Memory B cell (primary cell): ENCODE measurements at regions not wholly inside any gene's neighbourhood (a gene's known extent, or its start where the extent isn't known, plus 50 kb on each side); places are given as distances from the start of the nearest gene placed in this dataset.

Experiments used
- ATAC-seq: fragments of 150-1000 bp; cut with Tn5 transposase; 2 replicates; pipeline ENCODE4 v1.10.0; 2021; ENCODE audit warnings: low read depth, mild to moderate bottlenecking, moderate library complexity
- DNase-seq, 2 donors: peaks; one replicate each; pipeline ENCODE4 v3.0.0; 2022; ENCODE audit warnings: low spot score in 2 of 2
- H3K27ac Mint-ChIP-seq: one replicate; pipeline ENCODE4 v1.8.0; 2022; ENCODE audit warnings: mild to moderate bottlenecking, moderate library complexity, mixed read lengths
- H3K27me3 Mint-ChIP-seq: one replicate; pipeline ENCODE4 v1.8.0; 2022; ENCODE audit warnings: mixed read lengths
- H3K36me3 Mint-ChIP-seq: one replicate; pipeline ENCODE4 v1.8.0; 2022; ENCODE audit warnings: mild to moderate bottlenecking, mixed read lengths
- H3K4me1 Mint-ChIP-seq: one replicate; pipeline ENCODE4 v1.8.0; 2022; ENCODE audit warnings: mixed read lengths
- H3K4me3 Mint-ChIP-seq: one replicate; pipeline ENCODE4 v1.8.0; 2022; ENCODE audit warnings: mild to moderate bottlenecking, moderate library complexity, mixed read lengths
- H3K9me3 Mint-ChIP-seq: one replicate; pipeline ENCODE4 v1.8.0; 2022; ENCODE audit warnings: mixed read lengths

DNA sequence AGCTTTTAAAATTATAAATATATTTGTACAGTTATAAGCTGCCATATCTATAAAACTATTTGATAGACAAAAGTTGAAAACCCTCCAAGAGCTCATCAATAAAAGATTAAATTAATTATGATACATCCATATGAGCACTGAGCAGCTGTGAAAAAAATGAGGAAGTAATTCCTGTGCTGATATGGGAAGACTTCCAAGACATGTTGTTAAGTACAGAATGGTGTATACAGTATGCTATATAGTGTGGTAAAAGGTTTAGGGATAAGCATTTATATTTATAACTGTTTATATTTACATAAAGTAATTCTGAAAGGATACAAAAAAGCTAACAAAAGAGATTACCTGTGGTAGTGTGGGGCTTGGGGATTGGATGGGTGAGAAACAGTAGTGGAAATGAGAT is 92.8 kb upstream of the BMP2K start:
- H3K4me3 Mint-ChIP-seq: no peak overlapping the region
- no peak for ATAC-seq
- H3K4me1 Mint-ChIP-seq: no peaks in the 10 kb centered on the region
- no peak for DNase-seq
- H3K27me3 Mint-ChIP-seq: no peaks in the 10 kb centered on the region
- H3K9me3 Mint-ChIP-seq: no peaks in the 10 kb centered on the region
- no peak overlapping the region for H3K27ac Mint-ChIP-seq
- no peaks in the 10 kb centered on the region for H3K36me3 Mint-ChIP-seq

DNA sequence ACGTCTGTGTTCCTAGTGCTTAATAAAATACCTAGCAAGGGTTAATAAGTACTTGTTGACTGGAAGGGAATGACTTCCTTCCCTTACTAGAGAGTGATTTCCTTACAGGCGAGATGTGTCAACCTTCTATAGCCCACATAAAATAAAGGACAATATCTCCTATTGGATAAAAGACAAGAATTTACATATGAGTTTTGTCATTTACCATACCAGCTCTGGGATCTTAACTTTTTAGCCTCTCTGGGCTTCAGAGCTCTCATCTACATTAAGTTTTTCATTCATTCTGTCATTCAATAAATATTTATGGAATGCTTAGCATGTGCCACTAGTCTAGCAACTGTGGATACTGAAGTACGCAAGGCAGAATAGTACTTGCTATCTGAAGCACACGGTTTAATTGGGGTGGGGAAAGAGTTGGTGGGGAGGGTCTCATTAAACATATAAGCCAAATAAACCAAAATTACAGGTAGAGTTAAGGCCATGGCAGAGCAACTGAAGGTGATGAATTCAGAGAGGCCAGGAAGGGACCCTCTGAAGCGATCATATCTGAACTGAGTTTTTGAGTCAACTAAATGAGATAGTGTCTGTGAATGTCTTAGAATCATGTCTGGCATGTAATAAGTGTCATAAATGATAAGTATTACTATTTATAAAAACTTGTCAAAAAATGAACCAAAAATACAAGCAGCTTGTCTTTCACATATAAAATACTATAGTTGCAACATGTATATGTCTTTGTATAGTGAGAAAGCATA is 91.6 kb upstream of the BMP2K start:
- no peaks in the 10 kb centered on the region for H3K36me3 Mint-ChIP-seq
- no peaks in the 10 kb centered on the region for H3K9me3 Mint-ChIP-seq
- H3K4me3 Mint-ChIP-seq: no peak overlapping the region
- ATAC-seq: no peak
- H3K4me1 Mint-ChIP-seq: no peaks in the 10 kb centered on the region
- H3K27me3 Mint-ChIP-seq: no peaks in the 10 kb centered on the region
- DNase-seq: no peak
- H3K27ac Mint-ChIP-seq: no peak overlapping the region

GRCh38 chr4:78687818-78688217 is 88.3 kb upstream of the BMP2K start:
- H3K4me1 Mint-ChIP-seq: peaks cover 16% of the 10 kb centered on the region
- H3K4me3 Mint-ChIP-seq: no peak overlapping the region
- DNase-seq (no peak), ATAC-seq (no peak)
- H3K36me3 Mint-ChIP-seq: no peaks in the 10 kb centered on the region
- no peaks in the 10 kb centered on the region for H3K27me3 Mint-ChIP-seq
- no peak overlapping the region for H3K27ac Mint-ChIP-seq
- H3K9me3 Mint-ChIP-seq: no peaks in the 10 kb centered on the region

DNA sequence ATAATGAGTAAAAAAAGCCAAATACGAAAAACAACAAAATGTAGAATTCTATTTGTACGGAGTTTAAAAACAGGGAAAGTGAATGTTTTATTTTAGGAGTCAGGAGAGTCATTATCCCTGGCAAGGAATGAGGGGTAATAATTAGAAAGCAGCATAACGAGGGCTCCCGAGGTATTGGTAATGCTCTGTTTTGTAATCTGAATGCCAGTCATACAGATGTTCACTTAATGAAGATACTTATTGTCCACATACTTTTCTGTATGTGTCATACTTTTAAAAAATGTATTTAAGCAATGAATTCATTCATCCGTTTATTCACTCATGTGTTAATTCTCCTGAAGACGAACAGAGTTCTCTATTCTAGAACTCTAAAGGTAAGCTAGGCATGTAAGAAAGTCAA is 87.8 kb upstream of the BMP2K start:
- Mint-ChIP-seq H3K36me3 (no peaks in the 10 kb centered on the region), H3K9me3 (no peaks in the 10 kb centered on the region), H3K4me3 (no peak overlapping the region), H3K4me1 (peaks cover 16% of the 10 kb centered on the region), H3K27me3 (no peaks in the 10 kb centered on the region), H3K27ac (no peak overlapping the region)
- no peak for DNase-seq
- ATAC-seq: no peak

DNA sequence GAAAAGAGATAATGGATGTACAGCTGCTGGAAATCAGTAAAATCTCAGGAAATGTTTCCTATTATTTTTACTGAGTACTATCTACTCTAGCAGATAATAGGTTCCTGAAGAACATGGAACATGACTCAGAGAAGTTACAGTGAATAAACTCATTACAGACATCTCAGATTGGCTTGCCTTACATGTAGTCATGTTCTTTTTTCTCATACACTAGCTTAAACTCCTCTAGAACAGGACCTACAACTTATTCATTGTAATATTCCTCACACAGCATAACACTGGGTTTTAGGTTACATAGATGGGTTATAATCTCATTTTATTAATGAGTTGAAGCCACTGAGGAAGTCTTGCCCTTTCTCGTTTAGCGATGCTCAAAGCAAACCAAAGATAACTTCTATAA is 86.9 kb upstream of the BMP2K start:
- Mint-ChIP-seq H3K27ac (no peak overlapping the region), H3K4me1 (peaks cover 16% of the 10 kb centered on the region), H3K4me3 (no peak overlapping the region), H3K27me3 (no peaks in the 10 kb centered on the region), H3K9me3 (no peaks in the 10 kb centered on the region), H3K36me3 (no peaks in the 10 kb centered on the region)
- DNase-seq (no peak), ATAC-seq (no peak)

GRCh38 chr4:78689700-78690323 is 86.3 kb upstream of the BMP2K start:
- H3K27me3 Mint-ChIP-seq: no peaks in the 10 kb centered on the region
- H3K4me1 Mint-ChIP-seq: peaks cover 16% of the 10 kb centered on the region
- no peak for ATAC-seq
- no peaks in the 10 kb centered on the region for H3K36me3 Mint-ChIP-seq
- H3K4me3 Mint-ChIP-seq: no peak overlapping the region
- H3K27ac Mint-ChIP-seq: no peak overlapping the region
- DNase-seq: no peak
- no peaks in the 10 kb centered on the region for H3K9me3 Mint-ChIP-seq

DNA sequence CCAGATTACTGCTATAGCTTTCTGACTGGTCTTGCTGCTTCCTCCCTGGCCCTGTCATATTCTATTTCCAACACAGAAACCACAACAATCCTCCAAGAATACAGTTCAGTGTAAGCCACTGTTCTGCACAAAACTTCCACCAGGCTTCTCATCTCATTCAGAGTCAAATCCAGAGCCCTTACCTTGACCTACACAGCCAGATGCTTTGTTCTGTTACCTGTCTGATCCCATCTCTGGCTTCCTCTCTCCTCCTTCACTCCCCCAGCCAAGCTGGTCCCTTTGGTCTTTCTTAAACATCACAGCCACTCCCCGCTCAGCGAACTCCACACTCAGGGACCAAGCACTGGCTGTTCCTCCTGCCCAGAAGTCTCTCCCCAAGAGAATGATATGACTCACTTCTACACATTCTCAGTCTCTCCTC is 84.8 kb upstream of the BMP2K start:
- Mint-ChIP-seq H3K27me3 (no peaks in the 10 kb centered on the region), H3K4me1 (peaks cover 16% of the 10 kb centered on the region), H3K36me3 (no peaks in the 10 kb centered on the region), H3K27ac (peak overlapping the region; percentile 83), H3K9me3 (no peaks in the 10 kb centered on the region), H3K4me3 (no peak overlapping the region)
- no peak for ATAC-seq
- DNase-seq: no peak

DNA sequence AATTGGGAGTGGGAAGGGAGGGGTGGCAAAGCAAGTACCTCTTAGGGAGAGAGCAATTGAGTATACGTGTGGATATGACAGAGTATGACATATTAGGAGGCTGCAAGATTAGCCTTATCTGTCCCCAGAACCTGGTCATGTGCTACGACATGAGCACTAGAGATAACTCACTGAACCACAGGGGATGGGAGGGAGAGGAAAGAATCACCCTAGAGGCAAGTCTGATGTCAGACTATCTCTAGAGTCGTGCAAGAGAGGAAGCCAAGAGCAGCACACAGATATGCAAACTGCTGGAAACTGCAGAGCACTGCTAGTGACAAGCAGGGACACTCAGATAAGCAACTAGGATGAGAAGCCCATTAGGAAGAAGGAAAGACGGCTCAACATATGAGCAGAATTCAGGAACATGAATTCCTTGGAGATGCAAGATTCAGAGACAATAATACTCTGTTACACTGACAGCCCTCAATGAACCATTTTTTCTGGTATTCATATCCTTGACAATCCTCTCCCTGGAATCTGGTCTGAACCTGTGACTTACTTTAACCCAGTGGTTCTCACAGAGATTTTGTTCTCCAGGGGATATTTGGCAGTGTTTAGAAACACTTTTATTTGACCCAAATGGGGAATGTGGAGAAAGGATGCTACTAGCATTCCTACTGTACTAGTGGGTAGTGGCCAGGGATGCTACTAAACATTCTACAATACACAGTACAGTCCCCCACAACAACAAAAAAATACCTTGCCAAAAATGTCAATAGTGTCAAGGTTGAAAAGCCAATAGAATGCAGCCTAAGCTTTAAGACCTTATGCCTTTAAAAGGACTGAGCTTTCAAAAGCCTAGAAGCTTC is 84.0 kb upstream of the BMP2K start:
- peak in 1 of 2 donors; percentile 28 for DNase-seq
- Mint-ChIP-seq H3K36me3 (no peaks in the 10 kb centered on the region), H3K4me3 (no peak overlapping the region), H3K4me1 (peaks cover 16% of the 10 kb centered on the region), H3K9me3 (no peaks in the 10 kb centered on the region), H3K27me3 (no peaks in the 10 kb centered on the region), H3K27ac (peak overlapping the region; percentile 83)
- ATAC-seq: peak; percentile 99

- Mint-ChIP-seq H3K4me1 (peaks cover 16% of the 10 kb centered on the region), H3K27me3 (no peaks in the 10 kb centered on the region), H3K27ac (no peak overlapping the region), H3K4me3 (no peak overlapping the region), H3K9me3 (no peaks in the 10 kb centered on the region), H3K36me3 (no peaks in the 10 kb centered on the region)
- DNase-seq (no peak), ATAC-seq (no peak)
Measured at GRCh38 chr4:78692822-78693170, 83.4 kb upstream of the BMP2K start.

DNA sequence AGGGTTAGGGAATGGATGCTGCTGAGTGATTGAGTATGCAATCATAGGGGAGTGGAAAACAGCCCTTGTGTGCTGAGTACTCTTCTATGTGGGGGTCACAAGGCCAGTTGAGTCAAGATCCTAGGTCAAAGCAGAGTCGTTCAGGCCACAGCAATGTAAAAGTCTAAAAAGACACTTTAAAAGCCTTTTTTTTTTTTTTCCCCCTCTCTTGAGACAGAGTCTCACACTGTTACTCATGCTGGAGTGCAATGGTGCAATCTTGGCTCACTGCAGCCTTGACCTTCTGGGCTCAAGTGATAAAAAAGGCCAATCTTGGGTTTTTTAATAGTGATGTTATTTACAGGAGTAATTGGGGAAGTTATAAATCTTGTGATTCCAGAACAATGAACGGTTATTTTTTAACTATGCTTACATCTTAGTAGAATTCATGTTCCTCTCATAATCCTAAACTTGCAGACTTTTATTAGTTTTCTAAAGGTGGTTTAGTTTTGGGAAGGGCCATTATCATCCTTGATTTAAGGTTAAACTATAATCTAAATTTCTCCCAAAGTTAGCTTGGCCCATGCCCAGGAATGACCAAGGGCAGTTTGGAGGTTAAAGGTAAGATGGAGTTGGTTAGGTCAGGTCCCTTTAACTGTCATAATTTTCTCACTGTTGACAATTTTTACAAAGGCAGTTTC is 82.2 kb upstream of the BMP2K start:
- no peak for DNase-seq
- Mint-ChIP-seq H3K4me3 (no peak overlapping the region), H3K36me3 (no peaks in the 10 kb centered on the region), H3K9me3 (no peaks in the 10 kb centered on the region), H3K27me3 (no peaks in the 10 kb centered on the region), H3K27ac (no peak overlapping the region), H3K4me1 (peaks cover 16% of the 10 kb centered on the region)
- ATAC-seq: no peak

GRCh38 chr4:78694457-78694787 is 81.7 kb upstream of the BMP2K start:
- DNase-seq (no peak), ATAC-seq (no peak)
- Mint-ChIP-seq H3K9me3 (no peaks in the 10 kb centered on the region), H3K36me3 (no peaks in the 10 kb centered on the region), H3K27ac (no peak overlapping the region), H3K4me3 (no peak overlapping the region), H3K27me3 (no peaks in the 10 kb centered on the region), H3K4me1 (peaks cover 16% of the 10 kb centered on the region)

DNA sequence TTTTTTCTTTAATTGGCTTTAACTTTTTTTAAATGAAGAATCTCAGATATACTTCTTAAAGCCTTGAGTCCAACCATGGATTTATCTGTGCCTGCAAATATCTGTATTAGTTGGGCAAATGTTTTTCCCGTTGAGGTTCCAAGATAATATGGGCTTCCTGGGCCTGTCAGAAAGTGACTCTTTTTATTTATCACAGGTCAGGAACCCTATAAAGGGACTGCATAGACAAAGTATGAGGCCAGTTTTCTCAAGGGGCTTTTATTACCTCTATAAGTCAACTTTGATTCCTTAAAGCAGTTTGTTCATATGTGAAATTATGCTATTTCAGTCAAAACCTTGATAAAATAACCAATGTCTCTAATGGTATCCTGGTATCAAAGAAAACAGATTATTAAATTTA is 80.2 kb upstream of the BMP2K start:
- ATAC-seq (no peak), DNase-seq (no peak)
- Mint-ChIP-seq H3K9me3 (no peaks in the 10 kb centered on the region), H3K27ac (no peak overlapping the region), H3K36me3 (no peaks in the 10 kb centered on the region), H3K27me3 (no peaks in the 10 kb centered on the region), H3K4me3 (no peak overlapping the region), H3K4me1 (peaks cover 14% of the 10 kb centered on the region)

- Mint-ChIP-seq H3K4me1 (peaks cover 27% of the 10 kb centered on the region), H3K27ac (no peak overlapping the region), H3K36me3 (peaks cover 2% of the 10 kb centered on the region), H3K4me3 (no peak overlapping the region), H3K27me3 (no peaks in the 10 kb centered on the region), H3K9me3 (peaks cover 6% of the 10 kb centered on the region)
- DNase-seq (no peak), ATAC-seq (no peak)
Measured at GRCh38 chr4:78703079-78703478, 73.1 kb upstream of the BMP2K start.

- Mint-ChIP-seq H3K9me3 (peaks cover 6% of the 10 kb centered on the region), H3K36me3 (peaks cover 2% of the 10 kb centered on the region), H3K27ac (no peak overlapping the region), H3K4me3 (no peak overlapping the region), H3K27me3 (no peaks in the 10 kb centered on the region), H3K4me1 (peaks cover 29% of the 10 kb centered on the region)
- DNase-seq (no peak), ATAC-seq (no peak)
Measured at GRCh38 chr4:78704317-78704716, 71.8 kb upstream of the BMP2K start.
